Hepatocyte (in vitro differentiated cells): ENCODE measurements at regions not wholly inside any gene's neighbourhood (a gene's known extent, or its start where the extent isn't known, plus 50 kb on each side); places are given as distances from the start of the nearest gene placed in this dataset.

Experiments used
- EZH2 ChIP-seq: fragments of 200-600 bp; sonication (generic); IDR thresholded peaks from 2 replicates; pipeline ENCODE4 v1.6.1; 2016; ENCODE audit warnings: antibody characterized with exemption, mild to moderate bottlenecking, borderline replicate concordance
- EZH2phosphoT487 ChIP-seq: fragments of 200-600 bp; sonication (generic); IDR thresholded peaks from one replicate; pipeline ENCODE4 v1.6.1; 2018; ENCODE audit warnings: antibody characterized with exemption, mild to moderate bottlenecking, low read depth, moderate library complexity; ENCODE audit not compliant: unreplicated experiment, severe bottlenecking
- TF ChIP-seq, protein P1 (sequence below): fragments of 200-600 bp; sonication (generic); IDR thresholded peaks from 2 replicates; pipeline ENCODE4 v1.5.1; 2016; ENCODE audit warnings: antibody characterized with exemption, mild to moderate bottlenecking; ENCODE audit not compliant: poor library complexity

DNA sequence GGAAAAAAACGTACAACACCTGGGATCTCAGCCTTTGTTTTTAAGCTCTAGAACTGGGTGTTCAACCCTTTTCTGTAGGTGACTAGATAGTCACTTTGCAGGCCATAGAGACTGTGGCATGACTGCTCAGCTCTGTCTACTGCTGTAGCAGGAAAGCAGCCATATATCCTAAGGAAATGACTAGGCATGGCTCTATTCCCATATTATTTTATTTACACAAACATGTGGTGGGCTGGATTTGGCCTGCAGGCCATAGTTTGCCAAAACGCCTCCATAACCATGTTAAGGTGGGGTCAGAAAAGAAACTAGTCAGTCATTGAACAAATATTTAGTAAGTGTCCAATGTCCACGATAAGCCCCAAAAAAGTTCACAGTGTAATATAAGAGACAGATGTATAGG lies 452.5 kb downstream of the MCTP2 start:
- TF ChIP-seq, protein P1, sequence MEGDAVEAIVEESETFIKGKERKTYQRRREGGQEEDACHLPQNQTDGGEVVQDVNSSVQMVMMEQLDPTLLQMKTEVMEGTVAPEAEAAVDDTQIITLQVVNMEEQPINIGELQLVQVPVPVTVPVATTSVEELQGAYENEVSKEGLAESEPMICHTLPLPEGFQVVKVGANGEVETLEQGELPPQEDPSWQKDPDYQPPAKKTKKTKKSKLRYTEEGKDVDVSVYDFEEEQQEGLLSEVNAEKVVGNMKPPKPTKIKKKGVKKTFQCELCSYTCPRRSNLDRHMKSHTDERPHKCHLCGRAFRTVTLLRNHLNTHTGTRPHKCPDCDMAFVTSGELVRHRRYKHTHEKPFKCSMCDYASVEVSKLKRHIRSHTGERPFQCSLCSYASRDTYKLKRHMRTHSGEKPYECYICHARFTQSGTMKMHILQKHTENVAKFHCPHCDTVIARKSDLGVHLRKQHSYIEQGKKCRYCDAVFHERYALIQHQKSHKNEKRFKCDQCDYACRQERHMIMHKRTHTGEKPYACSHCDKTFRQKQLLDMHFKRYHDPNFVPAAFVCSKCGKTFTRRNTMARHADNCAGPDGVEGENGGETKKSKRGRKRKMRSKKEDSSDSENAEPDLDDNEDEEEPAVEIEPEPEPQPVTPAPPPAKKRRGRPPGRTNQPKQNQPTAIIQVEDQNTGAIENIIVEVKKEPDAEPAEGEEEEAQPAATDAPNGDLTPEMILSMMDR: no peak
- TF ChIP-seq EZH2: no peak
- TF ChIP-seq EZH2phosphoT487: no peak
